ENCODE measurements at regions not wholly inside any gene's neighbourhood (a gene's known extent, or its start where the extent isn't known, plus 50 kb on each side); places are given as distances from the start of the nearest gene placed in this dataset.

DNA sequence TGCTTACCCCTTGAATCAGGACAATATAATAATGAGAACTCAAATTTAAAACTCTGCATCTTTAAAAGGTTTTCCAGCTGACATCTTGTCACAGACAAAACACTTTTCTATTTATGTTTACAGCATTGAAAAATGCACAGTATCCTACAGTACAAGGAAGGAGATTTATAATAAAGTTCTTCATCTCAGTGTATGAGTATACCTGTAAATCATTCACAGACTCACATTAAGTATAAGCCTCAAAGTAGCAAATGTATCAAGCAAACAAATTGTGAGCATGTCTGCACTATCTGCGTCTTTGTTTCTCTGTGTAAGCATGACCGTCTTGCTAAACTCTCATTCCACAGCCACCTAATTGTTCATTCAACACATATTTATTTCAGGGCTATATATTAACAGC lies 52.8 kb downstream of the PPP1R2C start:
- no peak for DNase-seq

DNA sequence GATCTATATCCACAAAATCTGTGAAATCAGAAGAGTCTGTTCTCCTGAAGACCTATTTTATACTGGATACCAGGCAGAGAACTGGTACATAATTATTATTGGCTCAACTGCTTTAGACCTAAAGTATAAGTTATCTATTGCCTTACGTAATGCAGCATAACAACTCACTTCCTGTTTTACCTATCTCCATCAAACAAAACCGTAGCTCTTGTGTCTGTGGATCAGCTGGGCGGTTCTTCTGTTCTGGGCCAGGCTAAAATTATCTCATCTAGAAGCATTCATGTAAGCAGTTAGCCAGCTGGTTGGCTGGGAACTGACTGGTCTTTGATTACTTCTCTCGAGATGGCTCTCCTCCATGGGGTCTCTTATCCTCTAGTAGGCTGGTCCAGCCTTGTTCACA lies 57.8 kb downstream of the PPP1R2C start:
- DNase-seq: no peak

DNA sequence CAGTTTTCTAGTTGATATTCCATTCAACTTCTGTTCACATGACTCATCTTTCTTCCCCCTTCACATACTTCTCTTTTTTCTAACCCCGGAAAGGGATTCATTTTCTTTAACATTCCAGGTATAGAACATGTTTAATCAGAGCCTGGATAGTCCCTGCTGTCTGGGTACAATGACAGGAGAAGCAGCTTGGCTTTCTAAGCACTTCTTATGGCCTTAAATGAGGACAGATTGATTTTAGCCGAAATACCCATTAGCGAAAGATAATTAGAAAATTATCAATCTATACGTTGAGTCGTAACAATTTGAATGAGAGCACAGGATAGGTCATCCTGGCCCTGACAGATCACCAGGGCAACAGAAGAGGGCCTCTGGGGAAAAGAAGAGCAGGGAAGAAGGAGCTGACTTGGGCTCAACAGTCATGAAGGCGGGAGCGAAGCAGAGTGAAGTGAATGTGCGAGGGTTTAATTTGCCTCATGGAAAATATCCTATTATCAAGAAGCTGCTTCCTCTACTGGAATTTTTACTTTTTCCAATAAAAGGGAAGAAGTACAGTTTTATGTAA lies 62.2 kb downstream of the PPP1R2C start:
- DNase-seq: no peak

DNA sequence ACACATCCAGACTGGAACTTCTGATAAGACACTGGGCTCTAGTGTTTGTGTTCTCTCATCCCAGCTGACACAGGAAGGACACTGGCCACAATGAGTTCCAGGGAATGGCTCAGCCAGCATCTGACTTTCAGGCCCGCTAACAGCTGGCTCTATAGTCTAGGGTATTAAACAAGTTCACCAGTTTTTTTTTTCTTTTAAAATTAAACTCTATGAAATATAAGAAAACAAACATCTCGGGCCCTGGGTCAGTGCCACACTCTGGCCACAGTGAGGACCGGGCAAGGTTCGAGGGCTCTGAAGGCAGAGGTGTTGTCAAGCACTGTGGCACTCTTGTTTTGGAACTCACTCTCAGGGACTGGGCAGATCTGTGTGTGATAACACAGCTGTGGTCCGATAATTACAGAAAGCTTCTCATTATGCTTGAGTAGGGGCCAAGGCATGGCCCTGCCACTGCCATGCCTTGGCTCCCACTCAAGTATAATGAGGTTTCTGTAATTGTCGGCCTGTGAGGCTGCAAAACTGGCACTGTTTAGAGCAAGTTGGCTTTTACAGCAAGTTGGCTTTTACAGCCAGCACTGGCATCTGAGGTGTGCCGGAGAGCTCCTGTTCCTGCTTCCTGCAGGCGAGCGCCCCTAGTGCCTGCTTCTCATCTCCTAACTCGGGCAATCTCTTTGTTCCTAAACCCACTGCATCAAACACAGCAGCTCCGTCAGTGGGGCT lies 62.8 kb downstream of the PPP1R2C start:
- DNase-seq: peak; percentile 40

DNA sequence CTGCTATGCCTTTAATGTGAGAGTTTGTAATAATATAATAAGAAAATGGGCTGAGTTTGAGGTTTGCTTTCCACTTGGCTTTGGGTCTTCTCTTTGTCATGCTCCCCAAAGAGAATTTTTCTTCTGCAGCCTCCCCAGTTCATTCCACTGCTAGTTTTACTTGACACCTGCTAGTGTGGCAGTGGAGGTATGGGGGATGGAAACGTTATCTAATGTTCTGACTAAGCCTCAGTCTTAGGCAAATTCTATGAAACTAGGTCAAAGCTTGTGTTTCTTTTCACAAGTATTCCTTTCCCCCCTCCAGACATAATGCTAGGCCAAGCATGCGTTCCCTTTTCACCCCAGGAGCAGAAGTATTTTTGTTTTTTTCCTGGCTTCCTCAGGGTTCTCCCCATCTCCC lies 67.5 kb downstream of the PPP1R2C start:
- no peak for DNase-seq

GRCh38 chrX:42708222-42708621 lies 69.7 kb downstream of the PPP1R2C start:
- DNase-seq: no peak

DNA sequence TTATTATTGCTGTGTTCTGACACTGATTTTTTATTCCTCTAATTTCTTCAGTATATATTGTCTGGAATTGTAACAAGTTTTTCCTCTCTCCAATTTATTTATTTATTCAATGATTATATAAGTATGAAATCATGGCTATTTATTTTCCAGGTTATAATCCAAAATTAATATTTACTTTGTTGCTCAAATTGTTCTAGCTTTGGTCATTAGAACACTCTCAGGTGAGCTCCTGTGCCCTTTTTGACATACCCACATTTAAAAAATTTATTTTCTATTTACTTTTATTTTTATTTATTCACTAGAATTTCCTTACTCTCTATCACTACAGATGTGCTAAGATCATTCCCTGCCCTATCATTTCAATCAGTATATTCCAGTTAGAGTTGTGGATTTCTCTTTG lies 70.2 kb downstream of the PPP1R2C start:
- no peak for DNase-seq

GRCh38 chrX:42704454-42704853 lies 73.5 kb downstream of the PPP1R2C start:
- no peak for DNase-seq

- no peak for DNase-seq
These were observed 80.4 kb downstream of the PPP1R2C start for GRCh38 chrX:42697544-42697943.

DNA sequence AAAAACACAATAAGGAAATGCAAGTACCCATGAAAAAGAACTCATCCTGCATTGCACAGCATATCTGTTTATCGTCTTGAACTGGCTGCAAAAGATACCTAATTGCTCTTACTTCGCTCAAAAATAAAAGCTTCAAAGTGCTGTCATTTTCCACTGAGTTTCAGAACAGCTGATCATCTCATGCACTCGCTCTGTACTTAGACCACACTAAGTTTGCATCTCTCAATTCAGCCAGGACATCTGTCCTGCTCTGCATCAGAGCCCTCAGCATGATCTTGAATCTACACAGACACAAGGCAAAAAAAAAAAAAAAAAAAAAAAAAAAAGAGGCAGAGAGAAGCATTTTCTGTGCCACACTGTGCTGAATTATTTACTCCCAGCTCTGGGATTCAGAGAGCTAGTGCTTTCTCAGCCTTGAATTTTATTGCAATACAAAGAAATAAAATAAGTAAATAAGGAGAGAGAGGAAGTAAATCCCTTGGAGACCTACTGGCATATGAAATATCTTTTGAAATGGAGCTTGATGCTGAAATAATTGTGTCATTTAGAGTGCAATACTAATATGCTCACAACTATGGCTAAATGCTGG lies 81.3 kb downstream of the PPP1R2C start:
- DNase-seq: no peak

- no peak for DNase-seq
These were observed 82.1 kb downstream of the PPP1R2C start for GRCh38 chrX:42695800-42696358.

GRCh38 chrX:42694260-42694815 lies 83.6 kb downstream of the PPP1R2C start:
- no peak for DNase-seq

DNA sequence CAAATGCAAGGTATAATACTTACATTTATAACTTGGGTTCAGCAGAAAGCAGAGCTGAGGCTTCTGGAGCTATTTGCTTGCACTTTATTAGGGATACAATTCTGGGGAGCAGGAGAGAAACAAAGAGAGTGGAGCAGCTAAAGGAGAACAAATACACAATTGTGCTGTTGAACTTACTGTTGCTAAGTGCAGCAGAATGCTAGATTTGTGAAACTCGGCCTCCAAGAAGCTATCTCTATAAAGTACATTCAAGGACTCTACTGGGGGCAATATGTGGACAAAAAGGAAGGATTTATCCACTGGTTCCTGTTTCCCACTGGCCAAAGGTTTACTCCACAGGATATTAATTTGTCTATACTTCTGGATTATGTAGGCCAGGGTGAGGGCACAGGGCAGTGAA lies 86.8 kb downstream of the PPP1R2C start:
- DNase-seq: no peak

DNA sequence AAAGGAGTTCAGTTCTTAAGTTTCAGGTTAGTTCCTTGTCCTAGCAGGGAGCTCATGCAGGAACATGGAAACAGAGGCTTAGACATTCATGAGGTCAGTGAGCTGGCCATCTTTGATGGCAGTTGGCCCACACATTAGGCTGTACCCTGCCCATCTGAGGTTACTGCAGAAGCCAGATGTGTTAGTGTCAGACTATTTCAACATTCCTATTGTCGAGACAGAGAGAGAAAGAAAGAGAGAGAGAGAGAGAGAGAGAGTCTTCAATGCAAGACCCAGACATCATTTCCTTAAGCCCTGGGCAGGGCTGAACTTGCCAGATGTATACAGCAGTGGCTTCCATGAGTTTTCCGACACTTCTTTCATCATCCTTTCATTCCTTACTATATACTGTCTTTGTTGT lies 91.3 kb downstream of the PPP1R2C start:
- no peak for DNase-seq

GRCh38 chrX:42686296-42686695 lies 91.7 kb downstream of the PPP1R2C start:
- no peak for DNase-seq

DNA sequence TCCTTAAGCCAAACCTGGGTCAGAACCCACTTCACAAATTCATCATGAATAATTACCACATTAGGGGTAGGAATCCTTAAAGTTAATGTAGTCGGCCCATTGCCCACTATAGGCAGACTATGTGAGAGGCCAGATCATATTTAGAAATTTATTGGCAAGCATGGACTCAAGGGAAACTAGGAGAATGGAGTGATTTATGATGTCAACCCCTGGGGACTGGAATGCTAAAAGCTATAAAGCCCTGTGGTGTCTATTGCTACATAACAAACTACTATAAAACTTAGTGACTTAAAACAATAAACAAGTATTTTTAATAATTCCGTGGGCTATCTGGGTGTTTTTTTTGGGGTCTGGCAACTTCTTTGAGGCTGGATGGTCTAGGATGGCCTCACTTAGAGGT lies 93.9 kb downstream of the PPP1R2C start:
- no peak for DNase-seq

DNA sequence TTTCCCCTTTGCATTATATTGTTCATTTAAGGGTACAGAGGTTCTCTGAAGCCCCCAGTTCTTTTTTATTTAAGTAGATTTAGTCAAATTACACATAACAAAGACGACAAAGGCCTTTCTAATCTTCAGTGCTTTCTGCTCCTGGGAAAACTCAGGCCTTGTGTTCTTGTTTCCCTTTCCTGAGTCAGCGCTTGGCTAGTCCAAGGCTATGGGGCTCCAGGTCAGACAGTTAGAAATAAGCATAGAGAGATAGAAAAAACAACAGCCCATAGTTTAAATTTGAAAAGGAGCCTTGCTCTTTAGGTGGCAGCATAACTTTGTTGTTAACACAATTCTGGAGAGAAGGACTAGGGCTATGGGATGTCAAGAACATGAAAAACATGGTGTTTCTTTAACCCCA lies 97.3 kb downstream of the PPP1R2C start:
- DNase-seq: no peak

DNA sequence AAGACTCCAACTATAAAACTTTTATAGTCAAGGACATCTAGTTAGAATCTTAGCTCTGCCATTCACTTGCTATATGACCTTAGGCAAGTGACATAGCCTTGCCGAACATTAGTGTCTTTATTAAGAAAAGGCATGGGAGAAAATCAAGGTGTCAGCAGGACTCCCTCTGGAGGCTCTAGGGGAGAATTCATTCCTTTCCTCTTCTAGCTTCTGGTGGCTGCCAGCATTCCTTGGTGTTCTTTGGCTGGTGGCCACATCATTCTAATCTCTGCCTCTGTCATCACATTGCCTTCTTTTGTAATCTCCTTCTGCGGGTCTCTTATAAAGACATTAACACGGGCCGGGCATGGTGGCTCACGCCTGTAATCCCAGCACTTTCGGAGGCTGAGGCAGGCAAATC lies 99.8 kb downstream of the PPP1R2C start:
- DNase-seq: no peak

GRCh38 chrX:42673301-42673810 lies 104.6 kb downstream of the PPP1R2C start:
- no peak for DNase-seq

DNA sequence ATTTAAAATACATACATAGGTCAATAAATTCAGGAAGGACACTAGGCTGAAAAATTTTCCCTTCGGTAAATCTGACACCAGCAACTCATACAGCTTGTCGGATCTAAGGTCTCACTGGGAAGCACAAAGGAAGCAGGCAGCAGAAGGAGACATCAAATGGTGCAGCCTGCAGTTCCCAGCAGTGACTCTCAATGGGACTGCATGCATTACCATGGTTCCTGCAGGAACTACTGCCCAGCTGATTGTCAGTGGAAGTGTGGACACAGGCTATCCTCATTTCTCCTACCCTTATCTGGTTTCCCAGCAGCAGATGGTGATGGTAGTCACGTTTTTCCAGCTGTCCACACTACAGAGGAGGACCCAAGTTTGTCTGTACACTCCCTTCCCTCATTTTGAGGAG lies 113.3 kb downstream of the PPP1R2C start:
- no peak for DNase-seq

DNA sequence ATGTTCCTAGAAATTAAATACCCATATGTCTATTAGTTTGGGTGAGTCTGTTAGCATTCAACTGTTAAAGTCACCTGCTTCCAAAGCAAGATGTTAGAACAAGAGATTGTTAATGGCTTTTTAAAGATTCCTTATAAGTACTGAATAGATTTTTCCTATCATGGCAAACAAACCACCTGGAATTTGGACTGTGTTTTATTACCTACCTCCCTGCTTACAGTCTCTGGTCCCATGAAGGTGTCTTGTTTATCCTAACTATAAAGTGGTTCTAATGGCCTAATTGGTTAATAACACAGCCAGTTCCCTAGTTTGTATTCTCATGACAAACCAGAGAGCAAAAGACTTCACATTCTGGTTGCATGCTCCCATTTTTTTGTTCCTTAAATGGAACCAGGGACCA lies 149.5 kb downstream of the PPP1R2C start:
- DNase-seq: no peak

DNA sequence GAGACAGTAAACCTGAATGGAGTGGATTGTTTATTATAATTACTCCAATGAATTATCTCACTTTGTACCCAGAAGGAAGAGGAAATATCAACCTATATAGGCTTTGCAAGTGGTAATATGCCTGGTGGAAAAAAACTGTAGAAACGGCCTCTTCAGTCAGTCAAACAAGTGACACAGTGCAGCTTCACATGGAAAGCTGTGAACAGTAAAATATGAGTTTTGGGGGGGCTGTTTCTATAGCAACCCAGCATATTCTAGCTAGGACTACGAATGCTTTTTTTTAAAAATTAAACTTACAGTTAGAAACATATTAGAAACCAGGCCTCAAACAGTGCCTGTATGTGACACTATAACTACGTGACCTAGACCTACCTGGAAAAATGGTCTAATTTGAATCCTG lies 150.1 kb downstream of the PPP1R2C start:
- DNase-seq: no peak

GRCh38 chrX:42624524-42624923 lies 153.4 kb downstream of the PPP1R2C start:
- DNase-seq: no peak

DNA sequence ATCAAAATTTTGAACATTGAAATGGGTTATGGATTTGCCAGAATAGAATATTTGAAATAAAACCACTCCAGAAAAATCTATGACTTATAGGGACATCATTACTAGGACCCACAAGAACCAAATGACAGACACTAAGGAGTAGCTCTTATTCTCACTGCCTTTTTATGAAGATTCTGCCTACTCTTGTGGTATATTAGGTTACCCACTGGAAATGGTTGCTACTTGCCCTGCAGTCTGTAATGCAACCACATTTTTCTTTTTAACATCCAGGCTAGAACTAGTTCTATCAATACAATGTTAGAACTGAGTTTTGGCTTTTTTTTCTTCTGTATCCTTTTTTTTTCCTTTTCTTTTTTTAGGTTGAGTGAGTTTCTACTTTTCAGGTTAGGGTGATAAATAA lies 158.9 kb downstream of the PPP1R2C start:
- DNase-seq: no peak
